BLaER1 (cell line): ENCODE measurements at regions not wholly inside any gene's neighbourhood (a gene's known extent, or its start where the extent isn't known, plus 50 kb on each side); places are given as distances from the start of the nearest gene placed in this dataset.

ENCODE experiments used
- H3K27ac ChIP-seq: shearing (Covaris generic); formaldehyde crosslinking; 2 replicates; pipeline ENCODE4 v1.8.1; 2022
- H3K27me3 ChIP-seq: shearing (Covaris generic); formaldehyde crosslinking; 2 replicates; pipeline ENCODE4 v1.8.1; 2022
- H3K36me3 ChIP-seq: shearing (Covaris generic); formaldehyde crosslinking; 2 replicates; pipeline ENCODE4 v1.8.1; 2022
- H3K4me1 ChIP-seq: shearing (Covaris generic); formaldehyde crosslinking; 2 replicates; pipeline ENCODE4 v1.8.1; 2022
- H3K4me2 ChIP-seq: shearing (Covaris generic); formaldehyde crosslinking; 2 replicates; pipeline ENCODE4 v1.8.1; 2022
- H3K4me3 ChIP-seq: shearing (Covaris generic); formaldehyde crosslinking; 2 replicates; pipeline ENCODE4 v1.8.1; 2022
- H3K9ac ChIP-seq: shearing (Covaris generic); formaldehyde crosslinking; 2 replicates; pipeline ENCODE4 v1.8.1; 2022
- H3K9me3 ChIP-seq: shearing (Covaris generic); formaldehyde crosslinking; 2 replicates; pipeline ENCODE4 v1.8.1; 2022
- H4K20me1 ChIP-seq: shearing (Covaris generic); formaldehyde crosslinking; 2 replicates; pipeline ENCODE4 v1.8.1; 2022
- Cebpa-rat ChIP-seq: shearing (Covaris generic); IDR thresholded peaks from 2 replicates; pipeline ENCODE4 v1.8.1; 2022

GRCh38 chr1:9477535-9477934, 61.7 kb upstream of the SLC25A33 start:
- H3K27me3 ChIP-seq, result no peaks in the 10 kb centered on the region
- TF ChIP-seq Cebpa-rat, result no peak
- H3K4me1 ChIP-seq, result no peaks in the 10 kb centered on the region
- no peaks in the 10 kb centered on the region for H4K20me1 ChIP-seq
- no peaks in the 10 kb centered on the region for H3K36me3 ChIP-seq
- H3K27ac ChIP-seq, result no peak overlapping the region
- no peaks in the 10 kb centered on the region for H3K9me3 ChIP-seq
- no peak overlapping the region for H3K4me3 ChIP-seq
- H3K4me2 ChIP-seq, result no peak overlapping the region
- H3K9ac ChIP-seq, result no peak overlapping the region

- H3K4me3 ChIP-seq, result no peak overlapping the region
- H3K36me3 ChIP-seq, result no peaks in the 10 kb centered on the region
- no peak overlapping the region for H3K4me2 ChIP-seq
- no peak overlapping the region for H3K27ac ChIP-seq
- H3K27me3 ChIP-seq, result no peaks in the 10 kb centered on the region
- no peaks in the 10 kb centered on the region for H4K20me1 ChIP-seq
- H3K9ac ChIP-seq, result no peak overlapping the region
- TF ChIP-seq Cebpa-rat, result no peak
- H3K4me1 ChIP-seq, result no peaks in the 10 kb centered on the region
- H3K9me3 ChIP-seq, result no peaks in the 10 kb centered on the region
Observed at GRCh38 chr1:9478021-9478420, 61.2 kb upstream of the SLC25A33 start.

GRCh38 chr1:9481048-9481447, 58.2 kb upstream of the SLC25A33 start:
- Histone ChIP-seq H3K4me2 (no peak overlapping the region), H3K4me1 (no peaks in the 10 kb centered on the region), H4K20me1 (no peaks in the 10 kb centered on the region), H3K9me3 (no peaks in the 10 kb centered on the region), H3K27me3 (no peaks in the 10 kb centered on the region), H3K9ac (no peak overlapping the region), H3K4me3 (no peak overlapping the region), H3K36me3 (no peaks in the 10 kb centered on the region), H3K27ac (no peak overlapping the region)
- no peak for TF ChIP-seq Cebpa-rat

GRCh38 chr1:9482403-9482802, 56.9 kb upstream of the SLC25A33 start:
- no peaks in the 10 kb centered on the region for H3K36me3 ChIP-seq
- H3K4me2 ChIP-seq, result no peak overlapping the region
- TF ChIP-seq Cebpa-rat, result no peak
- no peak overlapping the region for H3K9ac ChIP-seq
- no peaks in the 10 kb centered on the region for H3K4me1 ChIP-seq
- H3K9me3 ChIP-seq, result no peaks in the 10 kb centered on the region
- H4K20me1 ChIP-seq, result no peaks in the 10 kb centered on the region
- H3K27me3 ChIP-seq, result no peaks in the 10 kb centered on the region
- H3K4me3 ChIP-seq, result no peak overlapping the region
- no peak overlapping the region for H3K27ac ChIP-seq

GRCh38 chr1:9482816-9483572, 56.3 kb upstream of the SLC25A33 start:
- no peak for TF ChIP-seq Cebpa-rat
- no peaks in the 10 kb centered on the region for H3K9me3 ChIP-seq
- no peaks in the 10 kb centered on the region for H3K36me3 ChIP-seq
- no peak overlapping the region for H3K4me2 ChIP-seq
- H3K9ac ChIP-seq, result no peak overlapping the region
- H3K27ac ChIP-seq, result no peak overlapping the region
- no peaks in the 10 kb centered on the region for H3K4me1 ChIP-seq
- H4K20me1 ChIP-seq, result no peaks in the 10 kb centered on the region
- H3K27me3 ChIP-seq, result no peaks in the 10 kb centered on the region
- no peak overlapping the region for H3K4me3 ChIP-seq

- Histone ChIP-seq H3K9ac (no peak overlapping the region), H3K4me1 (peaks cover 8% of the 10 kb centered on the region), H3K36me3 (no peaks in the 10 kb centered on the region), H3K4me2 (no peak overlapping the region), H3K27ac (no peak overlapping the region), H3K27me3 (no peaks in the 10 kb centered on the region), H4K20me1 (no peaks in the 10 kb centered on the region), H3K4me3 (no peak overlapping the region), H3K9me3 (no peaks in the 10 kb centered on the region)
- no peak for TF ChIP-seq Cebpa-rat
Observed at GRCh38 chr1:9486466-9487140, 52.7 kb upstream of the SLC25A33 start.
